ENCODE measurements at regions not wholly inside any gene's neighbourhood (a gene's known extent, or its start where the extent isn't known, plus 50 kb on each side); places are given as distances from the start of the nearest gene placed in this dataset.

DNA sequence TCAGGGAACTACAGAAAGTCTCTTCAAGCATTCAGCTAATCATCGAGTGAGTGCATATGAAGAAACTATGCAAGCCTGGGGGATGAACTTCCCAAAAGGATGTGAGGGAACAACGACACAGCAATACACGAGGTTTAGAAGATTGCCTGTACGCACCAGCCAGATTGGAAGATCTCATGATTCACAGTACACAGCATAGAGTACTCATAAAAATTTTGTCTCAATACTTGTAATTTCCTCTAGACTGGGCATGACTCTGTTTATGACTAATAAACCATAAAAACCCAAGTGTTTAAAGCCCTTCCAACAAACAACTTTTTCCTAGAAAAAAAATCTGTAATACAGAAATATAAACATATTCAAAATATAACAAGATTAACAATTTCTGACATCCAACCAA, 279.7 kb downstream of the KCNJ3 start:
- TF ChIP-seq, protein P1, sequence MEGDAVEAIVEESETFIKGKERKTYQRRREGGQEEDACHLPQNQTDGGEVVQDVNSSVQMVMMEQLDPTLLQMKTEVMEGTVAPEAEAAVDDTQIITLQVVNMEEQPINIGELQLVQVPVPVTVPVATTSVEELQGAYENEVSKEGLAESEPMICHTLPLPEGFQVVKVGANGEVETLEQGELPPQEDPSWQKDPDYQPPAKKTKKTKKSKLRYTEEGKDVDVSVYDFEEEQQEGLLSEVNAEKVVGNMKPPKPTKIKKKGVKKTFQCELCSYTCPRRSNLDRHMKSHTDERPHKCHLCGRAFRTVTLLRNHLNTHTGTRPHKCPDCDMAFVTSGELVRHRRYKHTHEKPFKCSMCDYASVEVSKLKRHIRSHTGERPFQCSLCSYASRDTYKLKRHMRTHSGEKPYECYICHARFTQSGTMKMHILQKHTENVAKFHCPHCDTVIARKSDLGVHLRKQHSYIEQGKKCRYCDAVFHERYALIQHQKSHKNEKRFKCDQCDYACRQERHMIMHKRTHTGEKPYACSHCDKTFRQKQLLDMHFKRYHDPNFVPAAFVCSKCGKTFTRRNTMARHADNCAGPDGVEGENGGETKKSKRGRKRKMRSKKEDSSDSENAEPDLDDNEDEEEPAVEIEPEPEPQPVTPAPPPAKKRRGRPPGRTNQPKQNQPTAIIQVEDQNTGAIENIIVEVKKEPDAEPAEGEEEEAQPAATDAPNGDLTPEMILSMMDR (IDR thresholded peaks at IDR 0.05): no peak

DNA sequence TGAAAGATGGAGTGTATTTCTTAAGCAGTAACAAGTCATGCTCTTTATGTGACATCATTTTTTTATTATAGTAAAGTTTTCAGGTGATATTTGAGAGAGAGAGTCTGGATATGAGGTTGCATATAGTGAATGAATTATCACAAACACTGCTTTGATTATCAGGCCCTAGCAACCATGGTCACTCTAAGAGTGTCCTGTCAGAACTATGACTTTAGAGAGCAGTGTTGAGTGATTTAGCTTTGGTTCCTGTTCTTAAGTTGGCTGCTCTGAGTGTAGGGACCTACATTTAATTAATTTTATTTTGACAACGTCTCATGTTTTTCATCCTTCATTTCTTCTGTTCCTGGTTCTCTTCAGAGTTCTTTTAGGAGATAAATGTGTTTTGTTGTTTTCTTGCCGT, 275.5 kb downstream of the KCNJ3 start:
- TF ChIP-seq, protein P1 (IDR thresholded peaks at IDR 0.05): no peak

DNA sequence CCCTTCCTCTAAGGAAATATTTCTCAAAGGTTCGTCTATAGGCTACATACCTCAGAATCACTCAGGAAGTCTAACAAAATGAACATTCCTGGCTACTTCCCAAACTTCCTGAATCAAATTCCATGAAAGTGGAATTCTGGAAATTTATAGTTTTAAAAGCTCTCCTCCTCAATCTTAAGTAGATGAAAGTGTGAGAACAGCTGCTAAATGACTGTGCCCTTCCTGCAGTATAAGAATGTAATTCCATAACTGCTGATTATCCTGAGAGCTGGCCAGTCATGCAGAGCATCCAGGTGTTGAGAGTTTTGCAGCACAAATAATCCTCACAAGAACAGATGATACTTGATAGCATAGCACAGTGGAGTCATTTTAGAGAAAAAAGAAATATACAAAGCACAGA, 265.0 kb downstream of the KCNJ3 start:
- TF ChIP-seq, protein P1 (IDR thresholded peaks at IDR 0.05): no peak

DNA sequence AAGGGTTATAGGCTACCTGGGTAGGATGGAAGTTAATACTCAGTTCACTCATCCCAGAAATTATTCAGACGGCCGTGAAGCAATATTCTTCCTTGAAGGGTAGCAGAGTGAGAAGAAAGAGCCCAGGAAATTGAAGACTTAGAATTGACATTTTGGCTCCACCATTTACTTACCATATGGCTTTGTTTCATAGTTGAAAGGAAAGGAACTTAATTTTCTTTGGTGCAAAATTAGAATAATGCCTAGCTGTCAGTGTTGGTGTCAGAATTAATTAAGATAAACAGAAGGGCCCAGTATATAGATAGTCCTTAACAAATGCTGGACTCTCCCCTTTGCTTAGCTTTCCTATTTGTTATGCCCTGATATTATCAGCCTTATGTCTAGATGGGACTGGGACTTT, 263.2 kb downstream of the KCNJ3 start:
- TF ChIP-seq, protein P1 (IDR thresholded peaks at IDR 0.05): no peak

DNA sequence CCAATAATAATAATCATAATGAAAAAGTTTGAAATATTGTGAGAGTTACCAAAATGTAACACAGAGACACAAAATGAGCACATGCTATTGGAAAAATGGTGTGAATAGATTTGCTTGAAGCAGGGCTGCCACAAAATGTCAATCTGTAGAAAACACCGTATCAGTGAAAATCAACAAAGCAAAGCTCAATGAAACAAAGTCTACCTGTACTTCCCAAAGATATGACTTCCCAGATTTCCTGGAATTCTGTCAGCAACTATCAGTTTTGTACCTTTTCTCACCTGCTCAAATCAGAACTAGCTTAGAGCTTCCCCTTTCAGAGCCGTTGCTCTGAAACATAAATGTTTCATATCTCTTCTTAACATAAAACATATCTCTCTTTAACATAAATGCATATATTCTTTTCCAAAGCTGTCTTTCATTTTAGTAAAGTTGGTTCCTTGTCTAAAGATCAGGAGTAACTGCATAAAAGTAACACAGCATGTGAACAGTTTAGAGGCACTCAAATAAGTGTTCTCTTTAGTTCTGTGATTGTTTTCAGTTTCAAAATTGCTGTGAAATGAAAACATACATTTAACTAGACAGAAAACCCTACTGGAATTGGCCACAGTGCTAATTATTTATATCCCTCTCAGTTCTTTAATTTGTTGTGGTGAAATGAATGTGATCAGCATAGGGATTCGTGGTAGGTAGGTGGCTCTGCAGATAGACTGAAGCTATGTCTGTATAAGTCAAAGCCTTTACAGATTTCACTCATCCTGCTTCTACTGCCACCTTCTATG, 262.5 kb downstream of the KCNJ3 start:
- TF ChIP-seq, protein P1 (IDR thresholded peaks at IDR 0.05): no peak

DNA sequence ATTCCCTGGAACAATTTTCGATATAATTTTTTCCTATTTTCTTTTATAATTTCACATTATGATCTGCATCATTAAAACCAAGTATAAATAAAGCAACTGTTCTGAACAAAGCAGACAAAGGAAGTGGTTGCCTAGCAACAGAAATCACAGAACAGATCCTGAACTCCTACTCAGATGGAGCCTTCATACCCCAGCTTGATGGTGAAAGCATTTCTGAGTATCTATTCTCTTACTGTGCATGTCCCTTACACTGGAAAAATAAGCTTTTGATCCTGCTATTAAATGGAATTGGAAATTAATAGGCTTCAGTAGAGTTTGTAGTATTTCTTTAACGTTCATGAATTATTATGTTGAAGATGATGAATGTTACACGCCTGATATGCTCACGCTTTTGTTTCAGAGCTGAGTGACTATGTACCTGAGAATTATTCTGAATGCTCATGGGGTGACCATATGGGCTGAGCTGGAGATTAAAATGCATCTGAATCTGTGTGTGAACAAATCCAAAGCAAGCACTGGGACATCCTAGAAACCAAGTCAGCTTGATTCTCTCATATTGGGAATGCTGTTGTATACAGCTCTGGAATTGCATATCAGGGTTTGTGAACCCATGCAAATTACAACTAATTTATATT, 254.0 kb downstream of the KCNJ3 start:
- TF ChIP-seq, protein P1 (IDR thresholded peaks at IDR 0.05): no peak

DNA sequence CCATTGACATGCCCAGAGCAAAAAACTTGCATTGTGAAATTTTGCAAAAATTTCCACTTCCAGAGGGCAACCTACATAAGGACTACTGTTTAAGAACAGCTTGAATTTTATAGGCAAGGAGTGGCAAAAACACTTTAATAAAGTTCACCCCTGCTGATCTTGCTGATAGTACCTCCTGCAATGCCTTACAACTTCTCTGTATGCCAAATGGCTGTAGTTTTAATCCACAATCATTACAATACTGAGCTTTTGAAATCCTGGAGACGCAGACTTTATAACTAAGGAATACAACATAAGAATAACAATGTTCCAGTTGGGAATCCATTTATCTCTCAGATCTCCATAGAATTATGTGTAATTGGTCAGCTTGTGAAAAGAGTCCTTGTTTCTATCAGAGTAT, 247.5 kb downstream of the KCNJ3 start:
- TF ChIP-seq, protein P1 (IDR thresholded peaks at IDR 0.05): no peak
